KBM-7 (cell line): ENCODE measurements at regions not wholly inside any gene's neighbourhood (a gene's known extent, or its start where the extent isn't known, plus 50 kb on each side); places are given as distances from the start of the nearest gene placed in this dataset.
"Not testable (repeated sequence)": the region's sequence is repeated elsewhere in the genome, so short reads cannot be mapped to it uniquely, and the experiment has no call there.

Experiments used
- DNase-seq: peaks from one replicate; pipeline ENCODE4 v3.0.0-alpha.2; 2015
- in situ Hi-C: fragments of 300-500 bp; cut with MboI; formaldehyde crosslinking; loops from 2 replicates; pipeline ENCODE4 v1.14.3; 2020; ENCODE audit warnings: low sequenced_read_pairs, low pct_unique_long_range_greater_than_20kb, mixed read lengths

DNA sequence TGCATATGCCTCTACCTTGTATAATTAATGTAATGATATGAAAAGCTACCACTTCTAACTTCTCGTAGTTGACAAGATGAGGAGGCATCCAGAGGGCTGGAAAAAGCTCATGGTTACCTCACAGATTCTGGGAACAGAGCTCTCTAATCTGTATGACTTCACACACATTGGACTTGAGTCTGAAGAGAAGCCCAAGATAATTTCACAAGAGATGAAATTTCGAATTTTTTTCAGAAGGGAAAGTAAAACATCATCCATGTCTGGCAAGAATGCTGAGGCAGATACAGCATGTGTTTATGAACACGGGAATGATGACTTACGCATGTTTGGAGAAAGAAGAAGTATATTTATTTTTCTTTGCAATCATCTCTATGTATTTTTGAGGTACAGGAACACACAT lies 141.8 kb upstream of the TENT5A start:
- no peak for DNase-seq
- in situ Hi-C loops, result no loop called here

DNA sequence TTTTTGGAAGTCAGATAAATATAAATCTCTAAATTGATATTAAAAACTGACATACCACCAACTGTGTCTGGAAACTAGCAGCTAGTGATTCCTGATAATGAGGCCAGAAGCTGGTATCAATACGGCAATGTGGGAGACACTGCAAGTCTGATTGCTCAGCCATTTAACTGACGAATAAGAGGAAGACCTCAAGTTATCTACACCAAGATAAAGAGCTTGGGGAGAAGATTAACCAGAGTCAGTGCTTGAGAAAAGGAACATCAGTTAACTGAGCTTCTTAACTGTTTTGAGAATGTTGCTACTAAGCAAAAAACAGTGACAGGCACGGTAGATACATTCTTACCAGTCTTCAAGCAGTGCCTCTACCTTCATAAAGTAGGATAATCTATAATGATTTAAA lies 140.4 kb upstream of the TENT5A start:
- in situ Hi-C loops, result no loop called here
- DNase-seq, result no peak

DNA sequence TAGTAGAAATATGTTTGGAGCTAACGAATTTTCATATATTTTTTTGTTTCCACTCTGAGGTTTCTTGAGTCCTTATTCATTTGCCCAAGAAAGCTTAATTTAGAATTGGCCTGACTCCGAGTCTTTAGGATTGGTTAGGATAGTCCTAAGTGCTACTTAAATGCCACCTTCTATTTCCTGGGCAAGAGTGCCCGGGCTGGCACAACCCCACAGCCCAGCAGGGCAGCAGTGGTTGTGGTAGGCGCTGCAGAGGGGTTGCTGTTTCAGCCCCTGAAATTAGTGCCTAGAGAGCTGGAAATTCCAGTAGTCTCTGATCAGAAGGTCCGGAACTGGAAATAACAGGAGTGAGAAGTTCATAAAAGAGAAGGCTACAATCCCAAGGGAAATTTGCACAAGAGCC lies 139.4 kb upstream of the TENT5A start:
- in situ Hi-C loops, result no loop called here
- no peak for DNase-seq

DNA sequence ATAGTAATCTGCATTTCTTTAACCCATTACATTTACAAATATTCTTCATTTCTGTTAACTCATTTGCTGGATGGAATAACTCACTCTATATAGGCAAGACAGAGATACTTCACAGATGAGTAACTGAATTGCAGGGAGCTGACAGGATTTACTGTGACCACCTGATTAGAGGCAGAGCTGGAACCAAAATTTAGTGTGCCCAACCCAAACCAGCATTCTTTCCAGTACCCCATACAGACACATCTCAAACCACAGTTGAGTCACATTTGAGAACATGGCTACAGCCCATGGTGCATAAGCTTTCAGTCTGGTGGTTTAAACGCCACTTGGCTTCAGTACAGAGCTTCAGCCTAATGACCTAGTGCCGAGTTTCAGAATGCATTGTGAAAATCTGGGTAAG lies 138.4 kb upstream of the TENT5A start:
- DNase-seq, result no peak
- in situ Hi-C loops, result no loop called here

DNA sequence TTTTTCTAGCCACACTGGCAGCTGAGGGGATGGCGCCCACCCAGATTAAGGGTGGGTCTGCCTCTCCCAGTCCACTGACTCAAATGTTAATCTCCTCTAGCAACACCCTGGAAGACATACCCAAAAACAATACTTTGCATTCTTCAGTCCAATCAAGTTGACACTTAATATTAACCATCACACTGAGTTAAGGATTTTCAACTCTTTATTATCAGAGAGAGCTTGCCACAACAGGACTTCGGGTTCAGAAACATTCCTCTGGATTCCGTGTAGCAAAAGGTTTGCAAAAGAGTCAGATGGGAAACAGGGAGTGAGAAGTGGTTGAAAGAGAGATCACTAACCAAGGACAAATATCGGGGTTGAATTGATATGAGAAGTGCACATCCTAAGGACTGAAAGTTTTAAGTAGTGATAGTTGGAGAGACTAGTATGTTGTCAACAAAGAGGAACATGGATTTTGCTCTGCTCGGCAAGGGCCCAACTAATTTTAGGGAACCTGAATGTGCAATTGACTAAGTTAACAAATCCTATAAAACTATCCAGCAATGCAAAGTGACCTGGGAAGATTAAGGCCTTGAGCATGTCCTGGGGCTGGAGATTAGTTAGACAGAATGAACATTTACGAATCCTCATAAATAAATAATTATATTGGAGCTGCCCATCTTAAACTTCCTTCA lies 137.0 kb upstream of the TENT5A start:
- DNase-seq, result no peak
- in situ Hi-C loops, result no loop called here

DNA sequence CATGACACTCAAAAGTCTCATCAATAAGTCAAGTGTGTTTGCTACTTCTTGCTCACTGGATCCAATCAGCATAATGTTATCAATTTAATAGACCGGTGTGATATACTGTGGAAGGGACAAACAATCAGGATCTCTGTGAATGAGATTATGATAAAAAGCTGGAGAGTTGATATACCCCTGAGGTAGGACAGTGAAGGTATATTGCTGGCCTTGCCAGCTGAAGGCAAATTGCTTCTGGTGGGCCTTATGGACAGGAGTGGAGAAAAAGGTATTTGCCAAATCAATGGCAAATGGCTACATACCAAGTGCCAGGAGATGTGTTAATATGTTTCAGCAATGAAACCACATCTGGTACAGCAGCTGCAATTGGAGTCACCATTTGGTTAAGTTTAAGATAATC lies 134.4 kb upstream of the TENT5A start:
- DNase-seq, in situ Hi-C loops: not testable (repeated sequence)

DNA sequence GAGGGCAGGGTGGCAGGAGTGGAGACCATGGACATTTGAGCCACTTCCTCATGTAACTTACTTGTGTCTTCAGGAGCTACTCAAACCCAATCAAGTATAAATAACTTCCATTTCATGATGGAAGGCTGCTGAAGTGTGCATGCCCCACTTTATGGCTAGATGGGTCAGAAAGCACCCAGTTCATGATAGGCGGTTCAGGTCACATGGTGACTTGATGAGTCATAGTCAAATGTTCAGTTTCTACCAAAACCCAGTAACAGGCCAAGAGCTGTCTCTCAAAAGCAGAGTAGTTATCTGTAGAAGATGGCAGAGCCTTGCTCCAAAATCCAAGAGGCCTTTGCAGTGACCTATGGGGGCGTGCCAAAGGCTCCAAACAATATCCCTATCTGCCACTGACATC lies 133.7 kb upstream of the TENT5A start:
- no peak for DNase-seq
- in situ Hi-C loops, result no loop called here

DNA sequence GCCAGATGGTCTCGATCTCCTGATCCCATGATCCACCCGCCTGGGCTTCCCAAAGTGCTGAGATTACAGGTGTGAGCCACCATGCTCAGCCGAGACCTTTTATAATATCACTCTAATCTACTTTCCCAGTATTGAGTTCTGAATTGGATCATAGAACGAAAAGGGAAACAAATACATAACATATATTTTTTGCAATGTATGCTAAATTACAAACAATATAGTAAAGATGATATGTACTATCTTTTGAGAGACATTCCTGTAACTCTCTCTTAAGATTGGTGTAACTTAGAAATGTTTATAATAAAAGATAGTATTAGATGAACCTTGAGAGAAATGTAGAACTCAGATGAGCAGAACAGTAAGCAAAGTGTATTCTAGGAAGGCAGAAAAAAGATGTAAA lies 129.2 kb upstream of the TENT5A start:
- in situ Hi-C loops, result no loop called here
- no peak for DNase-seq

DNA sequence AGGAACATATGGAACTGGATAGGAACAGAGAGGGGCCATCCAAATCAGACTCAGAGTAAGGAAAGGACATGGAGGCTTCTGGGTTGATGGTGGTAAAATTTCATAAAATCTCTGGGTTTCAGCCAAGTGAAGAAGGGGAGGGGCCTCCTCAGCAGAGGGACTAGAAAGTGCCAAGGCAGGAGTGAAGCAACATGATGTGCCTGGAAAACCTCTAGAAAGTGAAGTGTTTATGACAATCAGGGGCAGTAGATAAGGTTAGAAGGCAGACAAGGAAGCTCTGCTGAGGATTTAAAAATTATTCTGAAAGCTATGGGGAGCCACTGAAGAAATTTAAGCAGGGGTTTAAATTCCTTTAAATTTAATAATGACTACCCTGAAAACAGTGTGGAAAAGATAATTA lies 126.0 kb upstream of the TENT5A start:
- in situ Hi-C loops, result no loop called here
- no peak for DNase-seq

DNA sequence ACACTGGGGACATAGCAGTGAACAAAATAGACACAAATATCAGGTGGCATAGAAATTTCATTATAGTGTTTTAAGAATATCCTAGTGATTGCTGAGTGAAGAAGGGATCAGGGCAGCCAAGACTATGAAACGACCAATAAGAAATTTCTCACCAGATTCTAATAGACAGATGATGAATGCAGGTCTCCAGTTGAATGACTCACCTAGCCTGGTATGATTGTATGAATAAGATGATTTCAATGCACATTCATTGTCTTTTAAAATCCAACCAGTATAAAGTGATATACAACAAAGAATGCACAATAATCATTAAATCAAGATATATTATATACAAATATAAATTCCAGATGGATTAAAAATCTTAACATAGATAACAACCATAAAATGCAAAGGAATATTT lies 124.5 kb upstream of the TENT5A start:
- in situ Hi-C loops, result no loop called here
- DNase-seq, result no peak

DNA sequence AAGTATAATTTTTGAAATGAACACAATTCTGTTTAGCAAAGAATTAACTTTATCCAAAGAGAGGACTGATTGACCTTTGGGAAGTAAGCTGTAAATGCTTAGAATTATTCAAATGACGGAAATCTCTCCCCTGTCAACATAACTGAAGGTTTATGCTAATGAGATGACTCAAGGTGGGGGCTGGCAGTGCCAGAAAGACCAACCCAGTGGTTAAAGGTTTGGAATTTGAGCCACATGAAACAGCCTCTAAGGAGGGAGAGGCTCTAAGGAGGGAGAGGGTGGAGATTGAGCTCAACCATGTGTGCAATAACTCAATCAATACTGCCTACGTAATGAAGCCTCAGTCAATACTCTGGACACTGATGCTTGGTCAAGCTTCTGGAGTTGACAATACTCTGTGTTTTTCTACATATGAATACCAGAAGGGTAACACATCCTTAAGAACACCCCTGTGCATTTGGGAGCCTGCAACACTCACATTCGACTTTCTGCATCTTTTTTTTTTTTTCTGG lies 123.4 kb upstream of the TENT5A start:
- in situ Hi-C loops, result no loop called here
- DNase-seq, result no peak

DNA sequence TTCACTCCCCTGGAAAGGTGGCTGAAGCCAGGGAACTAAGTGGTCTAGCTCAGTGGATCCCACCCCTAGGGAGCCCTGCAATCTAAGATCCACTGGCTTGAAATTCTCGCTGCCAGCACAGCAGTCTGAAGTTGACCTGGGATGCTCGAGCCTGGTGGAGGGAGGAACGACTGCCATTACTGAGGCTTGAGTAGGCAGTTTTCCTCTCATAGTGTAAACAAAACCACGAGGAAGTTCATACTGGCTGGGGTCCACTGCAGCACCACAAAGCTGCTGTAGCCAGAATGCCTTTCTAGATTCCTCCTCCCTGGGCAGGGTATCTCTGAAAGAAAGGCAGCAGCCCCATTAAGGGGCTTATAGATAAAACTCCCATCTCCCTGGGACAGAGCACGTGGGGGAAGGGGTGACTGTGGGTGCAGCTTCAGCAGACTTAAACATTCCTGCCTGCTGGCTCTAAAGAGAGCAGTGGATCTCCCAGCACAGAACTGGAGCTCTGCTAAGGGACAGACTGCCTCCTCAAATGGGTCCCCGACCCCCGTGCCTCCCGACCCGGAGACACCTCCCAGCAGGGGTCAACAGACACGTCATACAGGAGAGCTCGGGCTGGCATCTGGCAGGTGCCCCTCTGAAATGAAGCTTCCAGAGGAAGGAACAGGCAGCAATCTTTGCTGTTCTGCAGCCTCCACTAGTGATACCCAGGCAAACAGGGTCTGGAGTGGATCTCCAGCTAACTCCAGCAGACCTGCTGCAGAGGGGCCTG lies 117.4 kb upstream of the TENT5A start:
- in situ Hi-C loops, DNase-seq: not testable (repeated sequence)

DNA sequence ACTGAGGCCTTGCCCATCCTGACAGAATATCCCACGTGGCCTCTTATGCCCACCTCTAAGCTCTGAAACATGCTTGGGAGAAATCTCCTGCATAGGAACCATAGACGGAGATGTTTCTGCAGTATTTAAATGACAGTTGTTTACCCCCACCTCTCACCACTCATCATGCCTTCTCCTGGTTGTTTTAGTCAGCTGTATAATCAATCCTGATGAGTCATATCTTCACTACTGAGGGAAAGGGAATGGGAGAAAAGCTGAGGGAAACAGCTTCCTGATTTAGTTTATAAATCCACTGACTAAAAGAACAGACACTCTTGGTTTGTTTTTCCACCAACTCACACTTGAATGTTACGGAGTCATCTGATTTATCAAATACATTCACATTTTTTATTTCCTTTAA lies 113.2 kb upstream of the TENT5A start:
- DNase-seq, result no peak
- in situ Hi-C loops, result no loop called here

DNA sequence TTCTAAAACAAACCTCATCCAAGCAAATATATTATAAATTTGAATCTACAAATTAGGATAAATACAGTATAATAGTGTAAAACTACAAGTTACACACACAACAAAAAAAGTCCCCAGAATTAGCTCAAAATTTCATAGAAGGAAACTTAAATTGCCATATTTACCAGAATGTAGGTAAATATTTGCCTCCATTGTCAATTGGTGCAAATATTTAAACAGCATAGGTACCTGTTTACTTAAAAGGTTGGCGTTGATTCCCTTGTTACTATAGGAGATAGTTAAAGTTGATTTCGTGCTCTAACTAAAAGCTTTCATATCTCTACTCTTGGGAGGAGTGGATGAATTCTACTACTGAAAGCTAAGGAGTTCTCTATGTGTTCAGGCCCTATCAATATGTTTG lies 111.6 kb upstream of the TENT5A start:
- no peak for DNase-seq
- in situ Hi-C loops, result no loop called here

DNA sequence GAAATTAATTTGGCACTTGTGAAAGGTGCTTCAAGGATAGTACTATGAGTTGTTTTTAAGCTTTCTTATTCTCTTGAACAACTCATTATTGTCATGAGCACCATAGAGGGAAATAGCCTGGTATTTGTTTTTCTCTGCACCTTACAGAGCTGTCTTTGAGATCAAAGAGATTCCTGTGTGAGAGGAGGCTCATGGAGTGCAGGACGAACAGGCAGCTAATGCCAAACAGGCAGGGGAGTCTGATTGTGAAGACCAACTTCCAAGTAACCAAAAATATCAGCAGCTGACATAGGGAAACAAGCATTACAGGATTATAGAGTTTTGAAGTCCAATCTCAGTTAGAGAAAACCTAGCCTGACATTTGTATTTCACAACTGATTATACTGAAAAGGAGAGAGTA lies 110.6 kb upstream of the TENT5A start:
- no peak for DNase-seq
- in situ Hi-C loops, result no loop called here

DNA sequence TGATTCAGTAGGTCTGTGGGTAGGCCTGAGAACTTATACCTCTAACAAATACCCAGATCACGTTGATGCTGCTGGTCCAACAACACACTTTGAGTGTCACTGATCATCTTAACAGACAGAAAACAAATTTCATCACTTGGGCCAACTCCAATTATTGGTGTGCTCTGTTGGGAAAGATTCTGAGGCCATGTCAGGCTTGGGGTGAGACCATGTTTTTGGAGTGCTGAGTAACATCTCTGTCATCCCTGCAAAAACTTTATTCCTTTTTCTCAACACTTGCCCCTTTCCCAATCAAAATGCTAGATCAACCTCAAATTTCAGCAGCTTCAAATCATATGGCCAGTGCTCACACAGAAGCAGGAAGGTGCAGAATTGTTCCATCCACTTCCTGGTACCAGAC lies 108.8 kb upstream of the TENT5A start:
- DNase-seq, result no peak

DNA sequence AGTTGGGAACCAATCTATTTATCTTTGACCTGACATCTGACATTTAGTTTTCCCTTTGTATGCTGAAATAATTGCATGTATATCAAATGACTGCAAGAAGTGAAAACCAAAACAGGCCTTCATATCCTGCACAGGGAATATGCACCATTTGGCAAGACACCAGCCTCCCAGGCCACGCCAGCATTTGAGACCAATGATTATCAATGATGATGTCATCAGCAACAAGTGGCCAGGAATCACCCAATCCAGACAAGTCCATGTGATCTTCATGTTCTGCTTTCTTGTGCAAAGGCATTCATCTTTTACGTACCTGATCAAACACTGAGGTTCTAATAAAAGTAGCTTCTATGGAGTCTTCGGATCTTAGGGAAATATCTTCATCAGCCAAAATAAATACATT lies 107.4 kb upstream of the TENT5A start:
- in situ Hi-C loops, result no loop called here
- peak; percentile 30 for DNase-seq

More for the DNA sequence above, 108.8 kb upstream of the TENT5A start:
- in situ Hi-C loops, result no loop called here

DNA sequence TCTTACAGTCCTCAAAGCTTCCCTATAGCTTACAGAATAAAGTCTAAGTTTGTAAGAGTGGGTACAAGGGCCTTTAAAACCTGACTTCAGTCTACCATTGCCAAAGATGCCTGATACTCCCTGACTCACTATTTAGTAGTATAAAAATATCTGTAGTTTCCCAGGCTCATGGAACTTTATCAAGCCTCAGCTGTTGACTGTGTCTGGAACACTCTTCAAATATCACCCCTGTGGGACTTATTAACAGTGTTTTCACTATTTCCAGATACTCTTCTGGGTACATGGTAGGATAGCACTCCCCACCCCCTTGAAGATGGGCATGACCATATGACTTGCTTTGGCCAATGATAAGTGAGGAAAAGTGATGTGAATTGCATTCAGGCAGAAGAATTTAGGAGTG lies 105.3 kb upstream of the TENT5A start:
- DNase-seq, result no peak
- in situ Hi-C loops, result no loop called here

DNA sequence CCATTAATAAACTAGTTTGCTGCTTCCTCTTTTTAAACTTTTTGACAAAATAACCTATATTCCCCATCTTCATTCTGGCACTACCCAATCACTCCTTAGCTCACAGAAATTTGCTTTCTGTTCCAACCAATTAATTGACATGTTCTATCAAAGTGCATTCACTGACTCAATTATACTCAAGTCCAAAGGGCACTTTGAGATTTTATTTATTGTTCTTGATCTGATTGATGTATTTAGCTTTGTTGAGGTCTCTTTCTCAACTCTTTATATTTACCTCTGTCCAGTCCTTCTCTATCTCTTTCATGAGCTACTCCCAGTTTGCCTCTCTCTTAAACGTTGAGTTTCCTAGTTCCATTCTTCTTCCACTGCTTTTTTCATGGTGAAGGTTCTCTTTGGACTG lies 104.4 kb upstream of the TENT5A start:
- in situ Hi-C loops, result no loop called here
- no peak for DNase-seq

DNA sequence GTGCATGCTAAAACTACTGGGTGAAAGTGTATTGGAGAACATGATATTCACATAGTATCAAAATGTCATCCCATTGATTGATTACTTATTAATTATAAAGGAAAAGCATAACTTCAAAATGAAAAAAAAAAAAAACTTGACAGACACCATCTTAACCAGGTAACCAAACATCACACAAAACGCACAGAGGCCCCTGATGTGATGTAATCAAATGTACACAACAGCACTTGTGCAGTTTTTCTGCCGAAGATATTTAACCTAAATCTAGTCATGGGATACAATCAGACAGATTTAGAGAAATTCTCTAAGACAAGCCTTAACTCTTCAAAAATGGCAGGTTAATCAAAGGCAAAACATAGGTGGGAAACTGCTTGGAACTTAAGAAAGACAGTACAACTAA lies 102.0 kb upstream of the TENT5A start:
- no peak for DNase-seq
- in situ Hi-C loops, result no loop called here

DNA sequence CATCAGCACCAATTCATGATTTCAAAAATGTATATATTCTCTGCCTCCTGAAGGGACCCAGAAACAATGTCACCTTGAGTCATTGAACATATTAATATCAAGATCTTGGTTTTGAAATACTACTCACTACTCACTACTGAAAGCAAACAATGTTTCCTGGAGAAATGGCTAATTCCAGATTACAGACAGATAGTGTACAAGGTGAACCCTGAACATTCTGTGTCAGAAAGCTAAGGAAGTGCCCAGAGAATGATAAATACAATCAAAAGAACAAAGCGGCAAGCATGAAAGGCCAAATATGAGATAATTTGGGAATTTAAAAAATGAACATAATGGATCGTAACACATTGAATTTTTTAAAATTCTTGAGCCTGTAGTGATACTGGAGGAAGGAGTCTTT lies 101.5 kb upstream of the TENT5A start:
- no peak for DNase-seq
- in situ Hi-C loops, result no loop called here
